Right lobe of liver (tissue), 6 donors: ENCODE measurements at regions not wholly inside any gene's neighbourhood (a gene's known extent, or its start where the extent isn't known, plus 50 kb on each side); places are given as distances from the start of the nearest gene placed in this dataset.

Source experiments
- ATAC-seq, 4 donors: fragments of 200-7000 bp; cut with Tn5 transposase; one replicate each; pipeline ENCODE4 v1.9.1; 2020; ENCODE audit warnings: mild to moderate bottlenecking in 4 of 4, moderate library complexity in 4 of 4
- DNase-seq, 3 donors: peaks; one replicate each; pipeline ENCODE4 v3.0.0-alpha.2; 2020
- H3K27ac ChIP-seq, 3 donors: fragments of 200-600 bp; one replicate each; pipeline ENCODE4 v1.8.0; 2022
- H3K27me3 ChIP-seq, 2 donors: fragments of 200-600 bp; one replicate each; pipeline ENCODE4 v1.8.0; 2022
- H3K36me3 ChIP-seq, 4 donors: fragments of 200-600 bp; sonication (generic) in 1 of 4; one replicate each; pipeline versions ENCODE4 v1.5.1 to v1.8.0; 2017 to 2022; ENCODE audit warnings: control low read depth in 1 of 4
- H3K4me1 ChIP-seq, 4 donors: fragments of 200-600 bp; sonication (generic) in 1 of 4; one replicate each; pipeline versions ENCODE4 v1.5.1 to v1.8.0; 2017 to 2022; ENCODE audit warnings: control low read depth in 1 of 4
- H3K4me3 ChIP-seq, 3 donors: fragments of 200-600 bp; one replicate each; pipeline ENCODE4 v1.8.0; 2022
- H3K9me3 ChIP-seq, 4 donors: fragments of 200-600 bp; sonication (generic) in 1 of 4; one replicate each; pipeline versions ENCODE4 v1.5.1 to v1.8.0; 2017 to 2022; ENCODE audit warnings: control low read depth in 1 of 4
- CTCF ChIP-seq, 4 donors: fragments of 200-600 bp in 3 of 4; fragments of 450-650 bp in 1 of 4; IDR thresholded peaks; one replicate each; pipeline versions ENCODE4 v1.5.1 to v1.8.0; 2016 to 2022; ENCODE audit warnings: antibody characterized with exemption in 4 of 4, mild to moderate bottlenecking in 2 of 4
- POLR2A ChIP-seq: fragments of 450-650 bp; IDR thresholded peaks from one replicate; pipeline ENCODE4 v1.6.1; 2017; ENCODE audit warnings: antibody characterized with exemption, mild to moderate bottlenecking
- WGBS: methylation state at CpG from one replicate; pipeline ENCODE4 v1.1.6; 2018; ENCODE audit warnings: low coverage, low lambda C conversion rate; ENCODE audit not compliant: insufficient coverage; ENCODE audit errors: missing lambda C conversion rate; 5-methylcytosine and 5-hydroxymethylcytosine counted together
- intact Hi-C, 2 donors: fragments of 100-400 bp; cut with DNase I; formaldehyde crosslinking; loops; one replicate each; pipeline versions ENCODE4 v1.11.2 to v1.14.1; 2022
- donor health status: DM: no; HTN: yes; CAD: no.
- donor health status: DM: no; HTN: no; CAD: no.
- donor health status: DM: no; HTN: no; CAD: no.
- donor health status: DM: no; HTN: yes; CAD: no.
- donor health status: DM: no; HTN: yes; CAD: no.

- no peak for ATAC-seq
- Histone ChIP-seq H3K36me3 (no peaks in the 10 kb centered on the region), H3K9me3 (no peaks in the 10 kb centered on the region), H3K27me3 (no peaks in the 10 kb centered on the region), H3K27ac (no peak overlapping the region), H3K4me1 (peaks cover 0 to 9% (median 0%) of the 10 kb centered on the region in 4 donors), H3K4me3 (no peak overlapping the region)
- TF ChIP-seq CTCF (IDR thresholded peaks at IDR 0.05) = no peak
- no peak for TF ChIP-seq POLR2A
- no peak for DNase-seq
- intact Hi-C loops = no loop called here
- WGBS = 94% methylated on average over 1 of the region's 1 CpG
Measured at GRCh38 chr4:138941037-138941436, 74.5 kb upstream of the NOCT start.

GRCh38 chr4:138939960-138940359 lies 75.6 kb upstream of the NOCT start:
- no peaks in the 10 kb centered on the region for H3K27me3 ChIP-seq
- no peaks in the 10 kb centered on the region for H3K9me3 ChIP-seq
- H3K4me3 ChIP-seq = no peak overlapping the region
- H3K4me1 ChIP-seq = peaks cover 0 to 9% (median 0%) of the 10 kb centered on the region in 4 donors
- 23% methylated on average over 4 of the region's 4 CpGs for WGBS
- peak; percentile 80 to 90 (median 84) for ATAC-seq
- no peaks in the 10 kb centered on the region for H3K36me3 ChIP-seq
- peak overlapping the region in 2 of 3 donors; percentile 48 to 84 for H3K27ac ChIP-seq
- intact Hi-C loops = no loop called here
- no peak for TF ChIP-seq POLR2A
- no peak for TF ChIP-seq CTCF (IDR thresholded peaks at IDR 0.05)
- no peak for DNase-seq

- intact Hi-C loops = no loop called here
- H3K4me3 ChIP-seq = no peak overlapping the region
Measured at GRCh38 chr4:138938366-138938690, 77.3 kb upstream of the NOCT start.

GRCh38 chr4:138935135-138935807 lies 80.3 kb upstream of the NOCT start:
- no peak for DNase-seq
- intact Hi-C loops = no loop called here
- Histone ChIP-seq H3K4me3 (no peak overlapping the region), H3K27me3 (no peaks in the 10 kb centered on the region), H3K27ac (no peak overlapping the region), H3K36me3 (no peaks in the 10 kb centered on the region), H3K9me3 (no peaks in the 10 kb centered on the region), H3K4me1 (peaks cover 0 to 6% (median 0%) of the 10 kb centered on the region in 4 donors)
- TF ChIP-seq POLR2A (no peak), CTCF (IDR thresholded peaks at IDR 0.05) (no peak)
- WGBS = 62% methylated on average over 4 of the region's 4 CpGs
- ATAC-seq = no peak

More at GRCh38 chr4:138938366-138938690, 77.3 kb upstream of the NOCT start:
- TF ChIP-seq CTCF (IDR thresholded peaks at IDR 0.05) = peak; percentile 50 to 72 (median 58)
- TF ChIP-seq POLR2A = no peak
- Histone ChIP-seq H3K27me3 (no peaks in the 10 kb centered on the region), H3K4me1 (peaks cover 0 to 9% (median 0%) of the 10 kb centered on the region in 4 donors), H3K27ac (no peak overlapping the region), H3K9me3 (no peaks in the 10 kb centered on the region), H3K36me3 (no peaks in the 10 kb centered on the region)
- WGBS = 2% methylated on average over 3 of the region's 3 CpGs
- peak; percentile 71 to 82 (median 80) for ATAC-seq
- no peak for DNase-seq
